Left forelimb (tissue), 1 donor: ENCODE measurements at regions not wholly inside any gene's neighbourhood (a gene's known extent, or its start where the extent isn't known, plus 50 kb on each side); places are given as distances from the start of the nearest gene placed in this dataset.

Experiments used
- DNase-seq: peaks from one replicate; pipeline ENCODE4 v3.0.0-alpha.2; 2018; ENCODE audit warnings: low spot score

DNA sequence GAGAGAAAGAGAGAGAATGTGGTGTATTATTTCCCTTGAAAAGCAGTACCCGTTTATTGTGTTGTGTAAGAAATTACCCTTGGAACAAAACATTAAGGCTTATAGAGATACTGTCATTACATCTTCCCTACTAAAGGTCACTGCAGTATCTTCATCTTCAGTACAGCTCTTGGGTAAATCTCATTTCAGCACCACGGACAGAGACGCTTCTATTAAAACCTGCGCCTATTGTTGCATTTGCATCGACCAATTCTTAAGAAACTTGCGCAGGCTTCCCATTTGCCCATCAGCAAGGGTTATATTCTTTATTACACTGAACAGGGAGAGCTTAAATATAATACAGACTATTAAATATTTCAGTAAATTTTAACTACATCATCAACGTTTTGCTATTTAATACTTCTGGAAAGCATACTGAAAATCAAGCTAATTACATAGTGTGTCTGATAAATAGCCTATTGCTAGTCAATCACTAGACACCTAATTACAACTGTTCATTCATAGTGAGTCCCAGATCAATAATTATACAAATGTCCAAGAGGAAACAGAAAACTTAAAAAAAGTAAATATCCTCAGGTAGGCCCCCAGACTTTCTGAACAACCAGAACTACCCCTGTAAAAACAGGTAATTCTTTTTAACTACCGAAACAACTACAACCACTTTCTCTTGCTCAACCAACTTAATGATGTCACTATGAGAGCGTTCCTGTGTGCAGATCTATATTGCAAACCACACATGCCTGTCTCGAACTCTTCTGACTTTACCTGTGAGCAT is 350.6 kb downstream of the LIG4 start:
- no peak for DNase-seq

DNA sequence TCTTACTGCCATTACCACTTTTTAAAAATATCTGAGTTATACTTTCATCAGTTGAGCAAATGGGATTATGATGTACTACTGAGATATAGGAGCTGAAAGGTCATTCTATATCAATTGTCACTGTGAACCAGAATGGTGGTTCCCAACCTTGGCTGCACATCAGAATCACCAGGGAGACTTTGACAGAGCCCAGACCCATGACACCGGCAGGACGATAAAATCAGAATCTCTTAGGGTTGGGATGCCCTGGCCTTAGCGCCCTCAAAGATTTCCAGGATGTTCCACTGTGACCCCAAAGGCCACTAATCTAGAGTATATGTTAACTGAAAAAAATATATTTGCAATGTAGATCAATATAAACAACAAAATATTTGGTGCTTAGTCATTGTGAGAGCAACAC is 355.1 kb downstream of the LIG4 start:
- no peak for DNase-seq

DNA sequence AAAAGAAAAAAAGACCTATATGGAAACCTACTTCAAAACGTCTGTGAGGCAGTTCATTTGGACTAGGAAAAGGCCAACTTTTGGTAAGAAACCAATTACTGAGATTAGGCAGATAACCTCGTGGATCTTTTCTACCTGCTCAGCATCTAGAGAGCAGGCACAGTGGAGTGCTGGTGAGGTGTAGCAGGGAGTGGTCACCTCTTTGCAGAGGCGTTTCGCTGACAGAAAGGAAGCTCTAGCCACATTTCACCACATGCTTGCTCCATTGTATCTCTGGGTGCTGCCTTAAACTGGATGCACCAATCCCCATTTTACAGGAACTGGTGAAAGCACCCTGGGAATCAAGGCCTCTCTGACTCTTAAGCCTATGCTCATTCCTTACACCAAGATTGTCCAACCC is 360.5 kb downstream of the LIG4 start:
- DNase-seq: no peak

DNA sequence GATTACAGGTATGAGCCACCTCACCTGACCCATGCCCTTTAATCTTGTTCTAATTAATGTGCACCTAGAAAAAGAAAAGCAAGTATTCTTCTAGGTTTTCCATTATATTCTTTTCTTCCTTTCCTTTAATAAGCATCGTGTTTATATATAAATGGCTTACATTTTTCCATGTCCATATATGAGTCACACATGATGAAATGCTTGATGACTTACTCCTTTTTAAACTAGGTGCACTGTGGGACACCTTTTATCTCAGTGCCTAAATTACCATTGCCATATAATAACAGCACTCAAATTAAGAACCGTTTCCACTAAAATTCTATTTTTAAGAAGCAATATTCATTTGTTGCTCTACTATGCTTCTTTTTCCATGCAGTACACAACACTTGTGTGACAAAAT is 363.3 kb downstream of the LIG4 start:
- DNase-seq: no peak

DNA sequence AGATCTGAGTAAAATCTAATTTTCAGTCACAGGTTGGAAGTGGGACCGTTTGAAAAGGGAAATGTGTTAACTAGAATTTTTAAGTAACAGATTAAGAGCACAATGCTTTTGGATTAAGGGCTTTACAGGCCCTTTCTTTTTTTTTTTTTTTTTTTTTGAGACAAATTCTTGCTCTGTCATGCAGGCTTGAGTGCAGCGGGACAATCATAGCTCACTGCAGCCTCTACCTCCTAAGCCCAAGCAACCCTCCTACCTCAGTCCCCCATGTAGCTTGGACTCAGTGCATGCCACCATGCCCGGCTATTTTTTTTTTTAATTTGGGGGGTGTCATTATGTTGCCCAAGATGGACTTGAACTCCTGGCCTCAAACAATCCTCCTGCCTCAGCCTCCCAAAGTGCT is 363.7 kb downstream of the LIG4 start:
- no peak for DNase-seq

DNA sequence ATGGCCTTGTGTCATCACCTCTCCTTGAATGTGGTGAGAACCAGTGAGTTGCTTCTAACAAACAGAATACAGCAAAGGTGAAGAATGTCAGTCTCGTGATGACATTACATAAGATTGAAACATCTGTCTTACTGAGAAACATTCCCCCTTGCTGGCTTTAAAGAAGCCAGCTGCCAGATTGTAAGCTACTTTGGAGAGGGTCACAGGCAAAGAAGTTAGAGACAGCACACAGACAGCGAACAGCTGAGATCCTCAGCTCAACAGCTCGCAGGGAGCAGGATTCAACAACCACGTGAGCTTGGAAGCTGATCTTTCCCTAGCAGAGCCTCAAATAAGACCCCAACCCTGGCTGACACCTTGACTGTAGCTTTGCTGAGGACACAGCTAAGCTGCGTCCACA is 367.9 kb downstream of the LIG4 start:
- DNase-seq: no peak

DNA sequence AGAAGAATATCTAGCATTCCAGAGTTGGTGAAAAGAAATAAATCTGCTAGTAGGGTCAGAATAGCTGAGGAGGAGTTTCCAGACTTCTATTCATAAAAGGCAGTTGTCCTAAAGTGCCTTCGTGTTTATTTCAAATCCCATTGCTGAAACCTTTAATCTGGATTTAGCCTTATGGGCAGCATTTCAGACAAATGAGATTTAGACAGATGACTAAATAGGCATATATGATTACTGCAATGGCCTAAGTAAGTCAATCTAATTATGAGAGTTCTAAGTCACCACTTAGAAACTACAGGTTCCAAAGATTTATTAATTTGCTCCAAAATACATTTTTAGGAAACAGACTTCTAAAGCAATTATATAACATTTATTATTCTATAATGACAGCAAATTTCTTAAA is 368.7 kb downstream of the LIG4 start:
- DNase-seq: no peak

DNA sequence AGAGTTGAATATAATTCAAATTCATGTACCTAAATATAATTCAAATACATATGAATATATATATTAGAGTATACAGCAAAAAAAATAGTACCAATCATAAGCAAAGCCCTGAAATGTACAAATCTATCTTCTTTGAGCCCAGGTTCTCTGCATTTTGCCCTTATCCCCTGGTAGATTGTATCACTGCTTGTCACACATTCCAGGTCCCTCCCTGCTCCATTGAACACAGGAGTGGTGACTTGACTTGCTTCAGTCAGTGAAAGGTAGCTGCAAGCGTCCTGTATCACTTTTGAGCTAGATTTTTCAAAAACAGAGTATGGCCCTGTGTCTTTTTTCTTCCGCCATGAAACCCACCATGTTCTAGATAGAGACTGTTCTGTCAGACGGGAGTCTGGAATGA is 369.4 kb downstream of the LIG4 start:
- no peak for DNase-seq

DNA sequence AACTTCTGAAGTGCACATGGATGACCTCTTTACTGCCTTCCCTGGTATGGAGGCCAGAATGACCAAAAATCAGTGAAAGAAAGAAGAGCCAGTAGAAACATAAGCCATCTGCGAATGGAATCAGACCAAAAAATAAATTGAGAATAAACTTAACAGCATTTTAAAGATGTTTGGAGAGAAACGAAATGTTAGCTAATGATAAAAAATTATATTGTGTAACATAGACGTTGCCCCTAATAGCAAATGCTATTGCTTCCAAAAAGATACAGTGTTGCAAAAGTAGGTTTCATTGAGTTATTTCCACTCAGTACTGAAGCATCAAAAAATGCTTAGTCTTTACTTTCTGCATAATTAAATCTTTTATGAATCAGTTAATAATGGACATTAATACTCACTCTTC is 371.7 kb downstream of the LIG4 start:
- DNase-seq: no peak

DNA sequence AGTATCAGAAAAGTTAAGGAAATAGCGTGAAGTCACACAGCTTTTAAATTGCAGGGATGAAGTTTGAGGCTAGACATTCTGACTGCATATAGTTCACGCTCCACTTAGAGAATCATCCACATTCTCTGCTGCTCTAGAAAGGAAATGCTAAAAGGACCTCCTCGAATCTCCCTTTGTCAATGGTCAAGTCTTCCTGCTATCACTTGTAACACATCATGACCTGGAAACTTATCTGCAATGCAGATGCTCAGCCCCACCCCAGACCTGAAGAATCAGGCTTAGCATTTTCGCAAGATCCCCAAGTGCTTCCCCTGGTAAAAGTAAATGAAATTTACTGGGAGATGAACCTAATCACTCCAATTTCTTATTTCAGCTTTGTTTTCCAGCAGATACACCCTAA is 372.1 kb downstream of the LIG4 start:
- no peak for DNase-seq

DNA sequence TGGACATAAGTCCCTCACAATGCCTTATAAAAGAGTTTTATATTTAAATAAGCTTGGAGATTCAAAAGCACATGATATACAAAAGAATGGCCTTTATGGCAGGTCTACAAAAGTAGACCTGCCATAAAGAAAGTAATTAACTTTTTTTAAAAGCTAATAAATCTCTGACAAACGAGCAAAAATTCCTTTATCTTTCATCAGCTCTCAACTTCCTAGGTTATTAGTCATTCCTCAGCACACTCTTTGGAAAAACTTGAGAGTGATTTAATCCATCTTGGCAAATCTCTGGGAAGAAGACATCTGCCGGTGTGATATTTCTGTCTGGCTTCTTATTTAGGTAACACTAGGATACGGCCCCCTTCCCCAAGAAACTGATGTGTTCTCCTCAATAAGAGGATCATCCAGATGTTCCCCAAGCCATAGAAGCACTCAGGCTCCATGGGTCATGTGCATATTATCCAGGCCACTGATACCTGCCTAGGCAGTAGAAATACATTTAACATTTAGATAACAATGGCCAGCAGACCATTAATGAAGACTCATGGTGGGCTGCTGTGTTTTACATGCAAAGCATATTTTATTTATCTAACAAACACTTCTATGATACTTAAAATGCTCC is 372.7 kb downstream of the LIG4 start:
- no peak for DNase-seq

DNA sequence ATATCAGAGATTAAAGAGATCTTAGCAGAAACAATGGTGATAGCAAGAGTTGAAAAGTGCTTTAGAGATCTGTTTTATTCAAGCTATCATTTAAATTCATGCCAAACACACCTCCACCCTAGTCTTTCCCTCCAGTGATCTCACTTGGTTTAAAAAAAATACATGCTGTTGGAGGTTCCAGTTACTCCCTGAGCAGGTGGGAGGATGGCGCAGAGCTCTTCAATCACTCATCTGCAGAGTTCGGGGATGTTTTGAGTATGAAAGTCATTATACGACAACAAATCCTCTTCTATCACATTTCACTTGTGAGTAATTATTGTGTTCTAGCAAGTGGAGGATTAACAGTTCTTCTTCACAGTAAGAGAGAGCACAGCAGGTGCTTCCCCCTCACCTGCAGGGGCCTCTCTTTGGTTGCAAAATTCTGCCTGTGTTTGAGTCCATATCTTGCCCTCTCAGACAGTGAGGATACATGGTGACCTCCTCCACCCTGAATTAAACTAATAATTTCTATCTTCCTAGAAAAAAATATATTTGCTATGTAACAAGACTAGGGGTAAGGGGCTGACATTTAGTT is 376.7 kb downstream of the LIG4 start:
- no peak for DNase-seq

DNA sequence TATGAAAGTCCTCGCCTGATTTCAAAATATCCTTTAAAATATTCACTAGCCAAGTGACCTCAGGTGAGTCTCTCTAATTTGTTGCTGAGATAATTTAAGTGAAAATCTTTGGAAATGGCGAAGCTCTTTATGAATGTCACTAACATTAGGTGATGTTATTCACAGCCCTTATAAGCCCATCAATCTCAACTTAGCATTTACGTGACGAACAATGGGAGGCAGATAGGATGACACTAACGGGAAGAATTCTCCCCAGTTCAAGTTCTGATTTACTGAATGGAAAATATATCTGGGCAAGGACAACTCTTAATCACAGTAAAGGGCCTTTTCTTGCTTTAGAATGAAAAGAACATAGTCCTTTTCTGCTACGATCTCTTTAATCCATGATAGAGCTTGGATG is 378.7 kb downstream of the LIG4 start:
- no peak for DNase-seq

DNA sequence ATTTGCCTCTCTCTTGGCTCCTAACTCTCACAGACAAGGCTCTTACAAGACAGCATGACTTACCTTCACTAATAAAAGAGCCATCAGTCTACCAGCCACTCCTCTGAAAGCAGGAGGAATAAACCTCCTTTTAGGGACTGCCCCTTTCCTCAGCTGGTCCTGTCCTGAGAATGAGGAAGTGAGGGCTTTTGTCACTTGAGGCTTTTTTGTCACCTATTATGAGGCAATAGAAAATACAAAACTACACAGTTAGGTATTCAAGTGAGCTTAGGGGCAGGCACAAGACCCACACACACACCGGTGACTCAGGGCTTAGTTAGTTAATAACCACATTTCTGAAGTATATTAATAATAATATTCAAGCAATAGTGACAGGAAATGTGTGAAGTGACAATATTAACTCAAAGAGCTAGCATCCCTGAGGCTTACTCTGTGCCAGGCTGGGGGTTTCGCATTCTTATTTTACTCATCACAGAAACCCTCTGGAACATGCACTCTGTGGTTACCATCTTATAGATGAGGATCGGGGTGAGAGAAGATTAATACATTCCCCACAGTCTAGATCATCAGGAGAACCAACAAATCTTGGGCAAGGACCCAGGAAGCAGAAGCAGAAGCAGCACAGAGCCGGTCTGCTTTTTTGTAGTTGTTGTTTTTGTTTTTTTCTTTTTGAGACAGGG is 379.9 kb downstream of the LIG4 start:
- DNase-seq: no peak

DNA sequence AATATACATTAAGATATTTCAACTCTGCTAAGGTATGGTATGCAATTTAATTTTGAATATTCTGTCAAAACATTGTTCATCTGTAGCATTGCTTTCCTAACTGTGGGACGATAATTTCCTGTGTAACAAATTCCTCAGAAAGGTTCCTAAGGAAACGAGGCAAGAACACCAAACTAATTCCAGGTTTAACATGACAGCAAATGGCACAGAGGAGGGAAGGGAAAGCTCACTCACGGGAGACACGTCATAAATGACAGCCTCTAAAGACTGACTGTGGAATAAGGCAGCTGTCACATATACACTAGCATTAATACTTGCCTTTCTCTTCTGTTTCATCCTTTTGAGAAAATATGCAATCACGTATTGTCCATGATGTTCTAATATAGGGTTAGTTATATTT is 380.6 kb downstream of the LIG4 start:
- no peak for DNase-seq

DNA sequence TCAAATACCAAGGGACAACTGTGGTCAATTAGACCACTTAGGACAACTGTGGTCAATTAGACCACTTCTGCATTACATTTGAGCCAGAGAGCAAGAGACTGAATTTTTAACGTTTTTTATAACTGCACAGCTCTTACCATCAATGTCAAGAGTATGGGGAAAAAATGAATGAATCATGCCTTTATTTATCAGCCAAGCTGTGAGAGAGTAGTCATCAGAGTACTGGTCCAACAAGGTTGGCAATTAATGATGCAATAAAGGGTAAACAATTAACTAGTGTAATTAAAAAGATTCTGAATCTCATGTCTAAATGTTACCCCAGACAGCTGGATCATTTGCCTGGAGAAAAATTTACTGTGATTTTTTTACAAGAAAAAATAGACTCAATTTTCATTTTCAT is 381.1 kb downstream of the LIG4 start:
- no peak for DNase-seq

DNA sequence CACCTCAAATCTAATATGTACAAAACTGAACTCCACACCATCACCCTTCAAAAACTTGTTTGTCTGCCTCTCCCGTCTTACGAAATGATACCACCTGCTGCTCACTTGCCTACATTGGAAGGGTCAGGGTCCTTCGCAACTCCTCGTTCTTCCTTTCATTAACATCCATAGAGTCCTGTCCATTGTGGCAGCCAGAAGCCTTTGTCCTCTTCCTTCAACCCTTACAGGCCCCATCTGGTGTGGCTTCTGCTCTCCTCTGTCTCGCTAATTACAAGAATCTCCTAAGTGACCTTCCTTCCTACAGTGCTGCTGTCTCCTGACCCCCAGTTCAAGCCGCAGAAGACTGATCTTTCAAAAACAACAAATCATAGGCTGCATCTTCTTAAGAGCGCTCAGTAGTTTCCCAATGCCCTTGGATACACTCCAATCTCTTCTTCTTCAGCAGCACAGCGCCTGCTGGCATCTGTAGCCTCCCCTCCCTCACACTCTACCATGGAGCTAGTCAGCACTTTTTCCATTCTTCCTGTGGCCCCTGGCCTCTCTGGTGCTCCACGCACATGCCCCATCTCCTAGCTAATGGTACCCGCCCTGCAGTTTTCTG is 382.7 kb downstream of the LIG4 start:
- DNase-seq: no peak

DNA sequence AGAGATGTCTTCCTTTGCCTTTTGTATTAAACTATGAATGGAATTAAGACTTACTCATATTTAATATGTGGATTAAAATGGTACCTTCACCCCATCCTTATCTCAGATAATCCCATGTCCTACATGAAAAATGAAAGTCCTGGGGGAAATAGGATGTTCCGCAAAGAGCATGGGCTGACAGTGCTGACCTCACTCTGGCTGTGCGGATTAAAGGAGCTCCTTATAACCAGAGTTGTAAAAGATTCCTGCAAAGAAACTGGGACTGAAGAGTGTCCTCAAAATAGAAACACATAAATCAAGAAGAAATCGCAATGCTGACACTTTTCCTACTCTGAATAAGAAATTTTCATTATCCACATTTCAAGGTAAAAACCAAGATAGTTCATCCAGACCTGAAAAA is 384.5 kb downstream of the LIG4 start:
- no peak for DNase-seq

DNA sequence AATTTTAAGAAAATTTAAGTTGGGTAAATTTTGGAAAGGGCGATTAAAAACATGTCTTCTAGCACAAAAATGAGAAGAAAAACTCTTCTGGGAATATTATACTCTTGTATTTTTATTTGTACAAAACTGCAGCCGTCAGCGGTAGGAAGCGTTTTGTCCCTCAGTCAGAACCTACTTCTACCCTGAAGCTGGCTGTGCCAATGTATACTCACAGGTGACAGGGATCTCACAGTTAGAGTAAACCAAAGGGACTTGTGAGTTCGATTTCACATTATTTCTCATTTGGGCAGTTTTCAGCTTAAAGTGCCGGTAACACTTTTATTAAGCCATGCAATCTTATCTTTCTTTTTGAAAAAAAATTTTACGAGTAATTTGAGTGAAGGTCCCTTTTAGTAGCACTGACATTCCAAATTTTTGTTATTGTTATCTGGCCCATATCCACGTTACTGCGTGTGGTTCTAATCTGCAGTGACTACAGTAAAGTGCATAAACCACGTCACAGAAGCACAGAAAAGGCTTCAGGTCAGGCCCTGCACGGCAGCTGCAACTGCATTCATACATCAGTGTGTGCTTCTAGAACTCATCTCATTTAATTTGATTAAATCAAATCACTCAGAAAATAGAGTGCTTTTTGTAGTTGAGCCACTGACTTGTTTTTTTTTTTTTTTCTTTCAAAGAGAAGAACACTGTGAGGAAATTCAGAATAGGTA is 387.3 kb downstream of the LIG4 start:
- DNase-seq: no peak

DNA sequence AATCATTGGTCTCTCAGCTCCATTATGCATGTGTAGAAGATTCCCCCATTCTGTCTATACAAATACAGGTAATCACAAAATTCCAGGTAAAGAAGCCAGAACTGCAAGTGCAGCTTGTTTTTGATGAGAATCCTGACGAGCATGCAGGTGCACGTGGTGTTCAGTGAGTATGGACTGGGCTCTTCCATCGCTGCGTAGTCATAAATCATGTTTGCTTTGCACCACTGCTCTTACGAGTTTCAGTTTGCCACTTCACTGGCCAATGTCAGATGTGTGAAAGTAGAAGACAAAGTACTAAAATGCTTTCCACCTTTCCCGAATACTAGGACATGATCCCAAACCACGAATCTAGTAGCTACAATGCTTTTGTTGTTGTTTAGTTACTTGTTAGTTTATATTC is 390.7 kb downstream of the LIG4 start:
- DNase-seq: no peak

DNA sequence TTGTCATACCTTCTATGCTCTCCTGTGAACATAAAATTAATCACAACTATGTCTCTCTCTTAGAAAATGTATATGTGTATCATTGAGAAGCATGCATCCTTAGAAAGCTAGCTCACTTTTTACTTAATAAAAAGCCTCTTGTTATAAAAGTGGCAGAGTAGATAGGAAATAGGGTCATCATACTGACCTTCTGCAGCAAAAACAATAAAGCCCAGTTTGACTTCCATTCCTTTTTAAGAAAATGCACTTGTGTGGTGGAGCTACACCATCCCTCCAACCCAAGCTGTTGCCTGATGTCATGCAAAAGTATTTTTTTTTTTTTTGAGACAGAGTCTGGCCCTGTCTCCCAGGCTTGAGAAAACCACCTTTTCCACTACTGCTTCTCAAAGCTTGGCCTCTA is 393.3 kb downstream of the LIG4 start:
- DNase-seq: no peak

DNA sequence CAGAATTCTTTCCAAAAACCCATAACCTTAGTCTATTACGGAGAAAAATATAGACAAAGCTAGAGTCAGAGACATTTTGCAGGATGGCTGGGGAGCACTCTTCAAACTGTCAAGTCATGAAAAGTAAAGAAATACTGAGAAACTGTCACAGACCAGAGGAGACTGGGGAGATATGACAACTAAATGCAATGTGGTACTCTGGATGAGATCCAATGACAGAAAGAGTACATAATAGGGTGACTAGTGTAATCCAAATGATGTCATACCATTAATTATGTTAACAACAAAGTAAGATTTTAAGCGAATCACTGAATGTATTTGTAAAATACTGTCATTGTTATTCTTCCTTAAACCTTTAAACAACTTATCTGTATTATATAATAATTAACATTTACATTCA is 393.8 kb downstream of the LIG4 start:
- no peak for DNase-seq
